ENCODE measurements at regions not wholly inside any gene's neighbourhood (a gene's known extent, or its start where the extent isn't known, plus 50 kb on each side); places are given as distances from the start of the nearest gene placed in this dataset.
"Not testable (repeated sequence)": the region's sequence is repeated elsewhere in the genome, so short reads cannot be mapped to it uniquely, and the experiment has no call there.

- no peak for DNase-seq
These were observed 366.4 kb downstream of the IPO8 start for GRCh38 chr12:30329281-30329680.

- DNase-seq = peak in 1 of 2 experiments; percentile 14
These were observed 372.7 kb downstream of the IPO8 start for GRCh38 chr12:30323008-30323407.

GRCh38 chr12:30320561-30320960, 375.1 kb downstream of the IPO8 start:
- no peak for DNase-seq

- no peak for DNase-seq
These were observed 381.1 kb downstream of the IPO8 start for GRCh38 chr12:30314506-30315100.

- no peak for DNase-seq
These were observed 387.5 kb downstream of the IPO8 start for GRCh38 chr12:30308010-30308717.

- no peak for DNase-seq
These were observed 391.1 kb downstream of the IPO8 start for GRCh38 chr12:30304528-30304927.

- no peak for DNase-seq
These were observed 394.4 kb downstream of the IPO8 start for GRCh38 chr12:30301291-30301690.

- DNase-seq = peak; percentile 92 to 95
These were observed 399.2 kb downstream of the IPO8 start for GRCh38 chr12:30296486-30296885.

GRCh38 chr12:30286345-30286926, 409.2 kb downstream of the IPO8 start:
- DNase-seq = peak; percentile 12 to 57

GRCh38 chr12:30278401-30278800, 417.3 kb downstream of the IPO8 start:
- DNase-seq = no peak

GRCh38 chr12:30272515-30272914, 423.2 kb downstream of the IPO8 start:
- not testable (repeated sequence) for DNase-seq

GRCh38 chr12:30269496-30269895, 426.2 kb downstream of the IPO8 start:
- no peak for DNase-seq

GRCh38 chr12:30268041-30268440, 427.6 kb downstream of the IPO8 start:
- DNase-seq = no peak

GRCh38 chr12:30263434-30263833, 432.2 kb downstream of the IPO8 start:
- no peak for DNase-seq

- DNase-seq = no peak
These were observed 438.1 kb downstream of the IPO8 start for GRCh38 chr12:30257618-30258017.

- no peak for DNase-seq
These were observed 444.1 kb downstream of the IPO8 start for GRCh38 chr12:30251546-30251945.

- DNase-seq = no peak
These were observed 452.2 kb downstream of the IPO8 start for GRCh38 chr12:30243426-30243825.

GRCh38 chr12:30219047-30219446, 435.3 kb upstream of the TMTC1 start:
- DNase-seq = no peak

- no peak for DNase-seq
These were observed 434.3 kb upstream of the TMTC1 start for GRCh38 chr12:30218073-30218472.

- no peak for DNase-seq
These were observed 429.4 kb upstream of the TMTC1 start for GRCh38 chr12:30213166-30213565.

GRCh38 chr12:30211743-30212142, 428.0 kb upstream of the TMTC1 start:
- no peak for DNase-seq

GRCh38 chr12:30203981-30204380, 420.2 kb upstream of the TMTC1 start:
- no peak for DNase-seq

- no peak for DNase-seq
These were observed 418.9 kb upstream of the TMTC1 start for GRCh38 chr12:30202521-30203254.

Measured in NCI-H524 (cell line).